A673 (cell line): ENCODE measurements at regions not wholly inside any gene's neighbourhood (a gene's known extent, or its start where the extent isn't known, plus 50 kb on each side); places are given as distances from the start of the nearest gene placed in this dataset.

Experiments used
- BruUV-seq: library from RNA; stranded (reverse); fragments of 400-500 nt; replicated peaks from 2 replicates; lab custom pipeline; 2021; lab: Mats Ljungman, UMichigan
- CTCF ChIA-PET: fragments of 300-600 bp; sonication (Branson Sonifier 250); formaldehyde crosslinking; loops from one replicate; lab custom pipeline; 2022; ENCODE audit warnings: antibody characterized with exemption; lab: Charles Lee
- POLR2A ChIA-PET: fragments of 300-600 bp; sonication (Branson Sonifier 250); formaldehyde crosslinking; loops from one replicate; lab custom pipeline; 2022; ENCODE audit warnings: antibody characterized with exemption; ENCODE audit not compliant: low non-redundant PET; lab: Charles Lee
- DNase-seq: peaks from one replicate; pipeline ENCODE4 v3.0.0-alpha.2; 2015; ENCODE audit warnings: low spot score
- H3K27ac ChIP-seq: fragments of 200-600 bp; sonication (generic); 2 replicates; pipeline ENCODE4 v1.5.1; 2016; ENCODE audit warnings: mixed run types, low read depth, mild to moderate bottlenecking, mixed read lengths, antibody characterized with exemption, low read length; ENCODE audit not compliant: poor library complexity, severe bottlenecking
- H3K27me3 ChIP-seq: fragments of 200-600 bp; sonication (generic); replicated peaks from 2 replicates; pipeline ENCODE4 v1.6.1; 2017; ENCODE audit warnings: mixed run types, low read depth, mild to moderate bottlenecking, mixed read lengths, antibody characterized with exemption, low read length; ENCODE audit not compliant: insufficient read depth, poor library complexity
- H3K36me3 ChIP-seq: fragments of 200-600 bp; sonication (generic); 2 replicates; pipeline ENCODE4 v1.6.1; 2016; ENCODE audit warnings: mixed run types, mild to moderate bottlenecking, mixed read lengths, antibody characterized with exemption, low read length; ENCODE audit not compliant: insufficient read depth, poor library complexity, severe bottlenecking
- H3K4me1 ChIP-seq: fragments of 200-600 bp; sonication (generic); 2 replicates; pipeline ENCODE4 v1.6.1; 2017; ENCODE audit warnings: mixed run types, mild to moderate bottlenecking, mixed read lengths, antibody characterized with exemption, low read length; ENCODE audit not compliant: insufficient read depth, poor library complexity, severe bottlenecking
- H3K4me3 ChIP-seq: fragments of 200-600 bp; sonication (generic); 2 replicates; pipeline ENCODE4 v1.5.1; 2016; ENCODE audit warnings: low read depth, mixed run types, mild to moderate bottlenecking, mixed read lengths, low read length; ENCODE audit not compliant: poor library complexity, severe bottlenecking
- H3K9me3 ChIP-seq: fragments of 200-600 bp; sonication (generic); 2 replicates; pipeline ENCODE4 v1.6.1; 2016; ENCODE audit warnings: mixed run types, low read depth, mild to moderate bottlenecking, mixed read lengths, antibody characterized with exemption, low read length; ENCODE audit not compliant: poor library complexity, severe bottlenecking
- CTCF ChIP-seq: fragments of 300-800, 200-600 bp; sonication (generic); conservative IDR thresholded peaks from 2 replicates; pipeline ENCODE4 v1.5.1; 2017; ENCODE audit warnings: low read depth, mild to moderate bottlenecking, antibody characterized with exemption, low read length, moderate library complexity, mixed read lengths
- EZH2 ChIP-seq: fragments of 200-600 bp; sonication (generic); IDR thresholded peaks from 2 replicates; pipeline ENCODE4 v1.6.1; 2017; ENCODE audit warnings: borderline replicate concordance, low read depth, mild to moderate bottlenecking, mixed read lengths, antibody characterized with exemption, low read length; ENCODE audit not compliant: poor library complexity, severe bottlenecking
- intact Hi-C: fragments of 100-400 bp; cut with micrococcal nuclease; formaldehyde crosslinking; loops from one replicate; pipeline ENCODE4 v1.10.0; 2022; ENCODE audit not compliant: unreplicated experiment

- no peak for DNase-seq
- no TSS peak for BruUV-seq
- Histone ChIP-seq H3K4me1 (no peaks in the 10 kb centered on the region), H3K27ac (no peak overlapping the region), H3K36me3 (no peaks in the 10 kb centered on the region), H3K27me3 (no peaks in the 10 kb centered on the region), H3K4me3 (no peak overlapping the region), H3K9me3 (no peaks in the 10 kb centered on the region)
- ChIA-PET CTCF (no interaction called here), POLR2A (no interaction called here)
- TF ChIP-seq EZH2 (no peak), CTCF (no peak)
- intact Hi-C loops: no loop called here
These were observed 199.9 kb upstream of the PIK3R1 start for GRCh38 chr5:68015381-68016302.

- Histone ChIP-seq H3K9me3 (no peaks in the 10 kb centered on the region), H3K4me1 (no peaks in the 10 kb centered on the region), H3K27ac (no peak overlapping the region), H3K27me3 (no peaks in the 10 kb centered on the region), H3K4me3 (no peak overlapping the region), H3K36me3 (no peaks in the 10 kb centered on the region)
- ChIA-PET CTCF (no interaction called here), POLR2A (no interaction called here)
- TF ChIP-seq EZH2: no peak
- DNase-seq: no peak
- no TSS peak for BruUV-seq
- intact Hi-C loops: no loop called here
These were observed 202.7 kb upstream of the PIK3R1 start for GRCh38 chr5:68012831-68013230.

GRCh38 chr5:68012429-68012828 is 203.1 kb upstream of the PIK3R1 start:
- Histone ChIP-seq H3K4me3 (no peak overlapping the region), H3K27me3 (no peaks in the 10 kb centered on the region), H3K4me1 (no peaks in the 10 kb centered on the region), H3K36me3 (no peaks in the 10 kb centered on the region), H3K9me3 (no peaks in the 10 kb centered on the region), H3K27ac (no peak overlapping the region)
- no TSS peak for BruUV-seq
- TF ChIP-seq CTCF: no peak
- no peak for TF ChIP-seq EZH2
- no peak for DNase-seq
- ChIA-PET POLR2A (no interaction called here), CTCF (no interaction called here)
- intact Hi-C loops: no loop called here
